ENCODE measurements at regions not wholly inside any gene's neighbourhood (a gene's known extent, or its start where the extent isn't known, plus 50 kb on each side); places are given as distances from the start of the nearest gene placed in this dataset.

- peak; percentile 60 for DNase-seq (ENCODE audit: low read depth)
- no peak overlapping the region for H3K4me3 ChIP-seq (ENCODE audit: low read depth, low read length)
- H3K27me3 ChIP-seq (ENCODE audit: control insufficient read depth, insufficient read depth, low read length): no peaks in the 10 kb centered on the region
- no peaks in the 10 kb centered on the region for H3K36me3 ChIP-seq (ENCODE audit: control insufficient read depth, insufficient read depth, low read length)
- no peak for TF ChIP-seq CTCF (IDR thresholded peaks at IDR 0.05; ENCODE audit: insufficient read depth, low read length, poor library complexity, severe bottlenecking)
Observed at GRCh38 chr5:9927106-9927505, 297.0 kb upstream of the TAS2R1 start.

GRCh38 chr5:9924614-9925013 lies 294.5 kb upstream of the TAS2R1 start:
- no peaks in the 10 kb centered on the region for H3K27me3 ChIP-seq (ENCODE audit: control insufficient read depth, insufficient read depth, low read length)
- no peak overlapping the region for H3K4me3 ChIP-seq (ENCODE audit: low read depth, low read length)
- TF ChIP-seq CTCF (IDR thresholded peaks at IDR 0.05; ENCODE audit: insufficient read depth, low read length, poor library complexity, severe bottlenecking): no peak
- DNase-seq (ENCODE audit: low read depth): peak; percentile 97
- no peaks in the 10 kb centered on the region for H3K36me3 ChIP-seq (ENCODE audit: control insufficient read depth, insufficient read depth, low read length)

- Histone ChIP-seq H3K27me3 (ENCODE audit: control insufficient read depth, insufficient read depth, low read length) (no peaks in the 10 kb centered on the region), H3K4me3 (ENCODE audit: low read depth, low read length) (no peak overlapping the region), H3K36me3 (ENCODE audit: control insufficient read depth, insufficient read depth, low read length) (no peaks in the 10 kb centered on the region)
- peak; percentile 21 for TF ChIP-seq CTCF (IDR thresholded peaks at IDR 0.05; ENCODE audit: insufficient read depth, low read length, poor library complexity, severe bottlenecking)
- DNase-seq (ENCODE audit: low read depth): no peak
Observed at GRCh38 chr5:9922719-9923118, 292.6 kb upstream of the TAS2R1 start.

GRCh38 chr5:9920697-9921096 lies 290.5 kb upstream of the TAS2R1 start:
- no peaks in the 10 kb centered on the region for H3K36me3 ChIP-seq (ENCODE audit: control insufficient read depth, insufficient read depth, low read length)
- H3K4me3 ChIP-seq (ENCODE audit: low read depth, low read length): no peak overlapping the region
- no peak for TF ChIP-seq CTCF (IDR thresholded peaks at IDR 0.05; ENCODE audit: insufficient read depth, low read length, poor library complexity, severe bottlenecking)
- DNase-seq (ENCODE audit: low read depth): no peak
- H3K27me3 ChIP-seq (ENCODE audit: control insufficient read depth, insufficient read depth, low read length): no peaks in the 10 kb centered on the region

- H3K36me3 ChIP-seq (ENCODE audit: control insufficient read depth, insufficient read depth, low read length): no peaks in the 10 kb centered on the region
- H3K4me3 ChIP-seq (ENCODE audit: low read depth, low read length): no peak overlapping the region
- DNase-seq (ENCODE audit: low read depth): no peak
- H3K27me3 ChIP-seq (ENCODE audit: control insufficient read depth, insufficient read depth, low read length): no peaks in the 10 kb centered on the region
- no peak for TF ChIP-seq CTCF (IDR thresholded peaks at IDR 0.05; ENCODE audit: insufficient read depth, low read length, poor library complexity, severe bottlenecking)
Observed at GRCh38 chr5:9919306-9920030, 289.3 kb upstream of the TAS2R1 start.

- no peak for TF ChIP-seq CTCF (IDR thresholded peaks at IDR 0.05; ENCODE audit: insufficient read depth, low read length, poor library complexity, severe bottlenecking)
- Histone ChIP-seq H3K4me3 (ENCODE audit: low read depth, low read length) (no peak overlapping the region), H3K36me3 (ENCODE audit: control insufficient read depth, insufficient read depth, low read length) (no peaks in the 10 kb centered on the region), H3K27me3 (ENCODE audit: control insufficient read depth, insufficient read depth, low read length) (no peaks in the 10 kb centered on the region)
- no peak for DNase-seq (ENCODE audit: low read depth)
Observed at GRCh38 chr5:9905661-9906060, 275.5 kb upstream of the TAS2R1 start.

Data from kidney epithelial cell (primary cell).